ENCODE measurements at regions not wholly inside any gene's neighbourhood (a gene's known extent, or its start where the extent isn't known, plus 50 kb on each side); places are given as distances from the start of the nearest gene placed in this dataset.

GRCh38 chr4:189516902-189517301 is 423.8 kb upstream of the FRG1 start:
- H3K4me1 Mint-ChIP-seq: no peaks in the 10 kb centered on the region
- ATAC-seq (replicated peaks in 1 of 4) (no peak), DNase-seq (no peak)
- Histone ChIP-seq H3K27ac (ENCODE audit: low read length) (no peak overlapping the region), H3K4me1 (ENCODE audit: control insufficient read depth in 1 of 2, extremely low read depth in 1 of 2, insufficient read depth in 2 of 2, low read length in 2 of 2) (no peaks in the 10 kb centered on the region), H3K4me3 (ENCODE audit: control insufficient read depth in 1 of 2, extremely low read depth in 1 of 2, low read length in 1 of 2) (no peak overlapping the region), H3K36me3 (ENCODE audit: control insufficient read depth in 2 of 2, extremely low read depth in 1 of 2, insufficient read depth in 1 of 2, low read length in 1 of 2) (no peaks in the 10 kb centered on the region), H3K27me3 (replicated peaks in 1 of 2; ENCODE audit: control insufficient read depth in 2 of 2, extremely low read depth in 1 of 2, insufficient read depth in 2 of 2, low read length in 1 of 2) (no peaks in the 10 kb centered on the region), H3K9me3 (no peaks in the 10 kb centered on the region)
- no peak overlapping the region for H3K27ac Mint-ChIP-seq
- peaks cover 0 to 2% (median 2%) of the 10 kb centered on the region in 3 donors for H3K9me3 Mint-ChIP-seq
- no peaks in the 10 kb centered on the region for H3K27me3 Mint-ChIP-seq
- no CpG with 5 or more reads among the region's 1 CpG for WGBS (ENCODE audit: insufficient coverage)
- H3K4me3 Mint-ChIP-seq: no peak overlapping the region
- ChIA-PET CTCF (no interaction called here), POLR2A (no interaction called here)
- no peaks in the 10 kb centered on the region for H3K36me3 Mint-ChIP-seq

DNA sequence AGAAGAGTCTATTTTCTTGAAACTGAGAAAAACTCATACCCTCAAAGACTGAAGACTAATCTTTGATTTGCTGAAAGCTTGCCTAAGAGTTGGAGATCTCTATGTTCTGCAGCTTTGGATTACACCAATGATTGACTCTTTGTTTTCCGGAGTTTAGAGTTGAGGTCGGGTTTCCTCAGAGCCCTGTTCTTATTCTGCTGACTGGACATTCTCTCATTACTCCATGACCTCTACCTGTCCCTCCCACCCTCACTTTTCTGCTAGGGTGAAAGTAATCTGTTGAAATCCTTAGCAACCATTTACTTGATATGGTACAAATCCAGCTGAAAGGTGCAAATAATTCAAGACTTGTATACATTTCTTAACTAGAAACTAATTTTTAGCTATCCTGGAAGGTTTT is 421.5 kb upstream of the FRG1 start:
- Histone ChIP-seq H3K9me3 (no peaks in the 10 kb centered on the region), H3K36me3 (ENCODE audit: control insufficient read depth in 2 of 2, extremely low read depth in 1 of 2, insufficient read depth in 1 of 2, low read length in 1 of 2) (no peaks in the 10 kb centered on the region), H3K4me3 (ENCODE audit: control insufficient read depth in 1 of 2, extremely low read depth in 1 of 2, low read length in 1 of 2) (no peak overlapping the region), H3K27ac (ENCODE audit: low read length) (no peak overlapping the region), H3K27me3 (replicated peaks in 1 of 2; ENCODE audit: control insufficient read depth in 2 of 2, extremely low read depth in 1 of 2, insufficient read depth in 2 of 2, low read length in 1 of 2) (no peaks in the 10 kb centered on the region), H3K4me1 (ENCODE audit: control insufficient read depth in 1 of 2, extremely low read depth in 1 of 2, insufficient read depth in 2 of 2, low read length in 2 of 2) (no peaks in the 10 kb centered on the region)
- Mint-ChIP-seq H3K4me3 (no peak overlapping the region), H3K27me3 (no peaks in the 10 kb centered on the region), H3K27ac (no peak overlapping the region), H3K4me1 (no peaks in the 10 kb centered on the region), H3K36me3 (no peaks in the 10 kb centered on the region), H3K9me3 (peaks cover 5 to 16% (median 13%) of the 10 kb centered on the region in 3 donors)
- ChIA-PET POLR2A (no interaction called here), CTCF (no interaction called here)
- DNase-seq (no peak), ATAC-seq (replicated peaks in 1 of 4) (no peak)
- no CpG with 5 or more reads among the region's 2 CpGs for WGBS (ENCODE audit: insufficient coverage)

- ChIA-PET POLR2A (no interaction called here), CTCF (no interaction called here)
- no peaks in the 10 kb centered on the region for H3K36me3 Mint-ChIP-seq
- Histone ChIP-seq H3K27ac (ENCODE audit: low read length) (no peak overlapping the region), H3K4me1 (ENCODE audit: control insufficient read depth in 1 of 2, extremely low read depth in 1 of 2, insufficient read depth in 2 of 2, low read length in 2 of 2) (no peaks in the 10 kb centered on the region), H3K4me3 (ENCODE audit: control insufficient read depth in 1 of 2, extremely low read depth in 1 of 2, low read length in 1 of 2) (no peak overlapping the region), H3K9me3 (no peaks in the 10 kb centered on the region), H3K27me3 (replicated peaks in 1 of 2; ENCODE audit: control insufficient read depth in 2 of 2, extremely low read depth in 1 of 2, insufficient read depth in 2 of 2, low read length in 1 of 2) (no peaks in the 10 kb centered on the region), H3K36me3 (ENCODE audit: control insufficient read depth in 2 of 2, extremely low read depth in 1 of 2, insufficient read depth in 1 of 2, low read length in 1 of 2) (no peaks in the 10 kb centered on the region)
- WGBS (ENCODE audit: insufficient coverage): 48% methylated on average over 4 of the region's 4 CpGs
- no peaks in the 10 kb centered on the region for H3K27me3 Mint-ChIP-seq
- ATAC-seq (replicated peaks in 1 of 4) (no peak), DNase-seq (no peak)
- H3K4me3 Mint-ChIP-seq: no peak overlapping the region
- no peaks in the 10 kb centered on the region for H3K4me1 Mint-ChIP-seq
- H3K27ac Mint-ChIP-seq: no peak overlapping the region
- H3K9me3 Mint-ChIP-seq: peaks cover 21 to 51% (median 31%) of the 10 kb centered on the region in 3 donors
Observed at GRCh38 chr4:189525304-189525703, 415.4 kb upstream of the FRG1 start.

- peaks cover 16 to 45% (median 36%) of the 10 kb centered on the region in 3 donors for H3K9me3 Mint-ChIP-seq
- H3K27ac ChIP-seq (ENCODE audit: low read length): no peak overlapping the region
- ChIA-PET POLR2A (no interaction called here), CTCF (no interaction called here)
- no peaks in the 10 kb centered on the region for H3K27me3 Mint-ChIP-seq
- H3K27ac Mint-ChIP-seq: no peak overlapping the region
- H3K36me3 ChIP-seq (ENCODE audit: control insufficient read depth in 2 of 2, extremely low read depth in 1 of 2, insufficient read depth in 1 of 2, low read length in 1 of 2): no peaks in the 10 kb centered on the region
- no peaks in the 10 kb centered on the region for H3K27me3 ChIP-seq (replicated peaks in 1 of 2; ENCODE audit: control insufficient read depth in 2 of 2, extremely low read depth in 1 of 2, insufficient read depth in 2 of 2, low read length in 1 of 2)
- peaks cover 5% of the 10 kb centered on the region for H3K9me3 ChIP-seq
- DNase-seq (no peak), ATAC-seq (replicated peaks in 1 of 4) (no peak)
- H3K4me1 ChIP-seq (ENCODE audit: control insufficient read depth in 1 of 2, extremely low read depth in 1 of 2, insufficient read depth in 2 of 2, low read length in 2 of 2): no peaks in the 10 kb centered on the region
- H3K36me3 Mint-ChIP-seq: no peaks in the 10 kb centered on the region
- no peaks in the 10 kb centered on the region for H3K4me1 Mint-ChIP-seq
- 65% methylated on average over 2 of the region's 2 CpGs for WGBS (ENCODE audit: insufficient coverage)
- no peak overlapping the region for H3K4me3 Mint-ChIP-seq
- H3K4me3 ChIP-seq (ENCODE audit: control insufficient read depth in 1 of 2, extremely low read depth in 1 of 2, low read length in 1 of 2): no peak overlapping the region
Observed at GRCh38 chr4:189530848-189531247, 409.8 kb upstream of the FRG1 start.

GRCh38 chr4:189533603-189534002 is 407.1 kb upstream of the FRG1 start:
- H3K9me3 ChIP-seq: peaks cover 5% of the 10 kb centered on the region
- POLR2A ChIA-PET: no interaction called here
- H3K27me3 Mint-ChIP-seq: no peaks in the 10 kb centered on the region
- H3K4me1 ChIP-seq (ENCODE audit: control insufficient read depth in 1 of 2, extremely low read depth in 1 of 2, insufficient read depth in 2 of 2, low read length in 2 of 2): no peaks in the 10 kb centered on the region
- ATAC-seq (replicated peaks in 1 of 4) (no peak), DNase-seq (no peak)
- H3K9me3 Mint-ChIP-seq: peaks cover 16 to 37% (median 27%) of the 10 kb centered on the region in 3 donors
- CTCF ChIA-PET: no interaction called here
- H3K4me3 ChIP-seq (ENCODE audit: control insufficient read depth in 1 of 2, extremely low read depth in 1 of 2, low read length in 1 of 2): no peak overlapping the region
- no peak overlapping the region for H3K27ac ChIP-seq (ENCODE audit: low read length)
- H3K36me3 Mint-ChIP-seq: no peaks in the 10 kb centered on the region
- no peaks in the 10 kb centered on the region for H3K27me3 ChIP-seq (replicated peaks in 1 of 2; ENCODE audit: control insufficient read depth in 2 of 2, extremely low read depth in 1 of 2, insufficient read depth in 2 of 2, low read length in 1 of 2)
- H3K36me3 ChIP-seq (ENCODE audit: control insufficient read depth in 2 of 2, extremely low read depth in 1 of 2, insufficient read depth in 1 of 2, low read length in 1 of 2): no peaks in the 10 kb centered on the region
- no peaks in the 10 kb centered on the region for H3K4me1 Mint-ChIP-seq
- no CpG with 5 or more reads among the region's 2 CpGs for WGBS (ENCODE audit: insufficient coverage)
- H3K27ac Mint-ChIP-seq: no peak overlapping the region
- H3K4me3 Mint-ChIP-seq: no peak overlapping the region

DNA sequence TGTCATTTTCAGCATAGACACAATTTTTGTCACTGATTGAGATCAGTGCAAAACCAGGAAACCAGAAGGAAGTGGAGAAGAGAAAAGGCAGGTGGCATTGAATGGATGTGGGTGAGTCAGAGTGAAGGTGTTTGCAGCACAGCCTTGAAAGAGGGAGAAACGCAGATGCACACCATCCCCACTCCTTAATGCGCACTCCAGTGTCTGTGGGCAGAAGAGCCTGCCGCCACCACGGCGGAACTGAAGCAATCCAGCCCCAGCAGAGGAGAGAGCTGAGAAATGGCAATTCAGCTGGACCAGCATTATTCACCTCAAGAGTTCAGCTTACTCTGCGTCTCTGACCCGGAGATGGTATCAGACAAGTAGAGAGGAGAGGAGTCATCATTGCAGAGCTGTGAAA is 393.1 kb upstream of the FRG1 start:
- H3K36me3 Mint-ChIP-seq: no peaks in the 10 kb centered on the region
- no peak overlapping the region for H3K27ac Mint-ChIP-seq
- H3K4me1 ChIP-seq (ENCODE audit: control insufficient read depth in 1 of 2, extremely low read depth in 1 of 2, insufficient read depth in 2 of 2, low read length in 2 of 2): no peaks in the 10 kb centered on the region
- POLR2A ChIA-PET: no interaction called here
- DNase-seq: no peak
- peaks cover 0 to 6% (median 4%) of the 10 kb centered on the region in 3 donors for H3K9me3 Mint-ChIP-seq
- CTCF ChIA-PET: no interaction called here
- WGBS (ENCODE audit: insufficient coverage): 93% methylated on average over 3 of the region's 7 CpGs
- H3K27me3 Mint-ChIP-seq: no peaks in the 10 kb centered on the region
- no peaks in the 10 kb centered on the region for H3K36me3 ChIP-seq (ENCODE audit: control insufficient read depth in 2 of 2, extremely low read depth in 1 of 2, insufficient read depth in 1 of 2, low read length in 1 of 2)
- no peak for ATAC-seq (replicated peaks in 1 of 4)
- no peak overlapping the region for H3K4me3 ChIP-seq (ENCODE audit: control insufficient read depth in 1 of 2, extremely low read depth in 1 of 2, low read length in 1 of 2)
- no peaks in the 10 kb centered on the region for H3K27me3 ChIP-seq (replicated peaks in 1 of 2; ENCODE audit: control insufficient read depth in 2 of 2, extremely low read depth in 1 of 2, insufficient read depth in 2 of 2, low read length in 1 of 2)
- no peaks in the 10 kb centered on the region for H3K9me3 ChIP-seq
- H3K27ac ChIP-seq (ENCODE audit: low read length): no peak overlapping the region
- H3K4me1 Mint-ChIP-seq: no peaks in the 10 kb centered on the region
- H3K4me3 Mint-ChIP-seq: no peak overlapping the region

- DNase-seq (no peak), ATAC-seq (replicated peaks in 1 of 4) (no peak)
- Histone ChIP-seq H3K4me3 (ENCODE audit: control insufficient read depth in 1 of 2, extremely low read depth in 1 of 2, low read length in 1 of 2) (no peak overlapping the region), H3K27me3 (replicated peaks in 1 of 2; ENCODE audit: control insufficient read depth in 2 of 2, extremely low read depth in 1 of 2, insufficient read depth in 2 of 2, low read length in 1 of 2) (no peaks in the 10 kb centered on the region), H3K4me1 (ENCODE audit: control insufficient read depth in 1 of 2, extremely low read depth in 1 of 2, insufficient read depth in 2 of 2, low read length in 2 of 2) (no peaks in the 10 kb centered on the region), H3K36me3 (ENCODE audit: control insufficient read depth in 2 of 2, extremely low read depth in 1 of 2, insufficient read depth in 1 of 2, low read length in 1 of 2) (no peaks in the 10 kb centered on the region), H3K27ac (ENCODE audit: low read length) (no peak overlapping the region), H3K9me3 (no peaks in the 10 kb centered on the region)
- CTCF ChIA-PET: no interaction called here
- POLR2A ChIA-PET: no interaction called here
- no peaks in the 10 kb centered on the region for H3K36me3 Mint-ChIP-seq
- no peaks in the 10 kb centered on the region for H3K27me3 Mint-ChIP-seq
- H3K27ac Mint-ChIP-seq: no peak overlapping the region
- H3K9me3 Mint-ChIP-seq: peaks cover 3 to 6% (median 4%) of the 10 kb centered on the region in 3 donors
- H3K4me3 Mint-ChIP-seq: no peak overlapping the region
- no peaks in the 10 kb centered on the region for H3K4me1 Mint-ChIP-seq
- 93% methylated on average over 2 of the region's 6 CpGs for WGBS (ENCODE audit: insufficient coverage)
Observed at GRCh38 chr4:189548484-189549125, 392.1 kb upstream of the FRG1 start.

Measured in T-cell (primary cell).